ENCODE measurements at regions not wholly inside any gene's neighbourhood (a gene's known extent, or its start where the extent isn't known, plus 50 kb on each side); places are given as distances from the start of the nearest gene placed in this dataset.

- DNase-seq: peak; percentile 16
Observed at GRCh38 chr3:42345811-42346210, 64.6 kb downstream of the LYZL4 start.

- no peak for DNase-seq
Observed at GRCh38 chr3:42340466-42340865, 69.9 kb downstream of the LYZL4 start.

- DNase-seq: no peak
Observed at GRCh38 chr3:42339321-42339720, 71.1 kb downstream of the LYZL4 start.

- peak; percentile 8 for DNase-seq
Observed at GRCh38 chr3:42336103-42336502, 70.1 kb upstream of the CCK start.

- DNase-seq: no peak
Observed at GRCh38 chr3:42317137-42317536, 51.2 kb upstream of the CCK start.

All from hematopoietic multipotent progenitor cell treated with erythropoietin and hydrocortisone succinate and interleukin-3 and kit ligand, for 8 days (in vitro differentiated cells).